Activated CD4-positive, alpha-beta T cell treated with anti-CD3 and anti-CD28 coated beads, Interleukin-10, Interleukin-2, amounts not matched to agents 100 ng/mL and 50 ng/mL, durations not matched to agents 16 hours and 8 hours (primary cell): ENCODE measurements at regions not wholly inside any gene's neighbourhood (a gene's known extent, or its start where the extent isn't known, plus 50 kb on each side); places are given as distances from the start of the nearest gene placed in this dataset.
"Not testable (repeated sequence)": the region's sequence is repeated elsewhere in the genome, so short reads cannot be mapped to it uniquely, and the experiment has no call there.

ENCODE experiments used
- DNase-seq: peaks from one replicate; pipeline ENCODE4 v3.0.0-alpha.2; 2020

- not testable (repeated sequence) for DNase-seq
Observed at GRCh38 chr9:63804205-63804604, 1480.8 kb downstream of the FOXD4L5 start.

GRCh38 chr9:63794081-63794685 is 1490.8 kb downstream of the FOXD4L5 start:
- DNase-seq = not testable (repeated sequence)

DNA sequence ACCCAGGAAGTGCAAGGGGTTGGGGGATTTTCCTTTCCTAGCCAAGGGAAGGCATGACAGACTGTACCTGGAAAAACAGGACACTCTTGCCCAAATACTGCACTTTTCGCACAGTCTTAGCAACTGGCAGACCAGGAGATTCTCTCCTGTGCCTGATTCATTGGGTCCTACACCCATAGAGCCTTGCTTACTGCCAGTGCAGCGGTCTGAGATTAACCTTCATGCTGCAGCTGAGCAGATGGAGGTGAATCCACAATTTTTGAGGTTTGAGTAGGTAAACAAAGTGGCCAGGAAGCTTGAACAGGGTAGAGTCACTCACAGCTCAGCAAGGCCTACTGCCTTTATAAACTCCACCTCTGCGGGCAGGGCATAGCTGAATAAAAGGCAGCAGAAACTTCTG is 1497.6 kb downstream of the FOXD4L5 start:
- not testable (repeated sequence) for DNase-seq

GRCh38 chr9:63785059-63785458 is 1500.0 kb downstream of the FOXD4L5 start:
- not testable (repeated sequence) for DNase-seq

- DNase-seq = not testable (repeated sequence)
Observed at GRCh38 chr9:63784421-63784820, 1500.6 kb downstream of the FOXD4L5 start.

- DNase-seq = not testable (repeated sequence)
Observed at GRCh38 chr9:63781817-63782439, 1503.1 kb downstream of the FOXD4L5 start.

DNA sequence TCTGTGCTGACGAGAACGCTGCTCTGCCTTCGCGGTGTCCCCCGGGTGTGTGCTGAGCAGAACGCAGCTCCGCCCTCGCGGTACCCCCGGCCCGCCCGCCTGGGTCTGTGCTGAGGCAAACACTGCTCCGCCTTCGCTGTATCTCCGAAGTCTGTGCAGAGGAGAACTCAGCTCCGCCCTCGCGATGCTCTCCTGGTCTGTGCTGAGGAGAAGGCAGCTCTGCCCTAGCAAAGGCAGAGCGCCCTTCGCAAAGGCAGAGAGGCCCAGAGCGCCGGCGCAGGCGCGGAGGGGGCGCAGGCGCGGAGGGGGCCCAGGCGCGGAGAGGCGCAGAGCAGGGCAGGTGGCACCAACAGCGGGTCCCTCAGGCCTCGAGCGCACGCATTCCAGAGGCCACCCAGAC is 1503.6 kb downstream of the FOXD4L5 start:
- DNase-seq = peak; percentile 24

DNA sequence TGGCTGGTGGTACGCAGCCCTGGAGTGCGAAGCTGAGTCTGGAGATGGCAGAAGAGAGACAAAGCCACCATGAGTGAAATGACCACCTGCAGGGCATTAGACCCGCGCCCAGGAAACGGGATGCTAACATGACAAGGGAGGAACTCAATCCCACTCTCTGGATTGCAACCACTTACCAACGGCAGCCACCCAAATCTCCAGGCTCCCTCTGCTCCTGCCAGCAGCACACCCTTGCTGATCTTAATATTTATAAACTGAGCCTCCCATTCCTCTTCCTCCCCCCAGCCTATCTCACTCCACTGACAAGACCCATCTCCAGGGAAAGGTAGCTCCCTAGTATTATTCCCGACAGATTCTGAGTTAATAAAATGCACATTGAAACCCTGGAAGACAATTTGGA is 1508.8 kb downstream of the FOXD4L5 start:
- DNase-seq = not testable (repeated sequence)

DNA sequence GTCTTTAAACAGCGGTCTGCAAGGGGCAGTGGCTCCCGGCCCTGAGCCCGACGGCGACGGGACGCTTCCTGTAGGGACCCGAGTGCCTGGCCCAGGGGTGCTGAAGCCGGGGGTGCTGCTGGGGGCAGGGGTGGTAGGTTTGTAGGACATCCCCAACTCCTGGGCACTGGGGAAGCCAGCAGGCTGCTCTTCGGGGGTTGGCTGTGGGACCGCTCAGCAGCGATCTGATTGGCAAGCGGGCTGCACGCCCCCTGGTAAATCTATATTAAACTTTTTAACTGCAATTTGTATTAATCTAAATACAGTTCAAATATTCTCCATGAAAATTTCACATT is 1510.0 kb downstream of the FOXD4L5 start:
- not testable (repeated sequence) for DNase-seq

DNA sequence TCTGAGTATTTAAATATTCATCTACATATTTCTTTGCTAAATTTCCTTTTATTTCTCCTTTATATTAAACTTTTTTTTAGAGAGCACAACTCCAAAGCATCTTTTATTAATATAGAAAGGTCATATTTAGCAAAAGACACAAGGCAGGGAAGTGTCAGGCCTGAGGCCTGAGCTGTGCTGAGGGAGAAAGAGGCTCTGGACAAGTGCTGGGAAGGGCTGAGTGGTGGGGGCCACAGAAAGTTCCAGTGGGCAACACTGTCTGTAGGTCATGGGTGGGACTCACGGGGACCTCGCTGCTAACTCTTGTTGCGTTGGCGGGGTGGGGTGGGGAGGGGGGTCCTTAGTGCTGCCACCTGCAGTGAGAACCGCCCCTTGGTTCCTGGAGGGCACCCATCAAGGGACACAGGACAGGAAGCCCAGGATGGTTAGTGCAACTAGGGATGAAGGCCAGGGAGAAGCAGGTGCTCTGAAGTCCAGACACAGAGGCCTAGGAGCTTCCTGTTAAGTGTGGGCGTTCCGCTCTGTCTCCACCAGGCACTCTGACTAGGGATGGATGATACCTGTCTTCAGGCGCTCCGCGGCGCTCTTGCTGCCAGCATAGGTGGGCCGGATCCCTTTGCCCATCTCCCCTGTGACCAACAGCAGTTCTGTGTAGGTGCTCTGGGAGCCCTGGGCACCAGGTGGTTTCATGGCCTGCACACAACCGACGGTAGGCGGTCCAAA is 1510.5 kb downstream of the FOXD4L5 start:
- DNase-seq = not testable (repeated sequence)

- DNase-seq = not testable (repeated sequence)
Observed at GRCh38 chr9:63762230-63762629, 1522.8 kb downstream of the FOXD4L5 start.

DNA sequence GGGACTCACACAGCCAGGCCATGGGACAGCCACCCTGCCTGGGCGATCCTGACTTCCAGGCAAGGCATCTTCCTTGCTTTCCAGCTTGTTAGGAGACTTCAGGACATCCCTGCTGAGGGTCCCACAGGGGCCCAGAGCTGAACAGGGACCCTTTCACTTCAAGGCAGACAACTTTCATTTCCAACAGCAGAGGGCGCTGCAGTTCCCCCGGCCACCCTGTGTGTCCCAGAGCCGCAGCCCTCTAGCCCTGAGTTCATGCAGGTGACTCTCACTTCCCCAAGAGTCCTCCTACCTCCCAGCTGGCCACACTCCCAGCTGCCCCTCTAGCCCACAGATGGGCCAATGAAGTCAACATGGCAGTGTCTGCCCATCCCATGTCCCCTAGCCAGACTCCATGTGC is 1556.0 kb downstream of the FOXD4L5 start:
- DNase-seq = not testable (repeated sequence)

DNA sequence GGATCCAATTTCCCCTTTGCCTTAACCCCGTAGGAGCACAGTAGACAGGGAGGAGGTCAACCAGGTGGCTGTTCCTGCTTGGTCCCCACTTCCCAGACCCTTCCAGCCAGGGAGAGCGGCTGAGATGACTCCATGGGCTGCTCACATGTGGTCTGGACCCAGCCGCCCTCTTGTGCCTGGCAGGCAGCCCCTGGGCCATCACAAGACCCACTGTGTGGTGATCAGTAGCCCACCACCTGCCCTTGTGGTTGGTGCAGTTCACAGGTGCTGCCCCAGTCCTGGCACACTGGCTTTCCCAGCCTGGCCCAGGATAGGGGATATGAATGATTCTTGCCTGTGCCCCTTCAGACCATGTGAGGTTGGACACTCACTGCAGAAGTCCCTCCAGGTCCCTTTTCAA is 1556.7 kb downstream of the FOXD4L5 start:
- DNase-seq = no peak

- DNase-seq = not testable (repeated sequence)
Observed at GRCh38 chr9:63708285-63708684, 1576.7 kb downstream of the FOXD4L5 start.

DNA sequence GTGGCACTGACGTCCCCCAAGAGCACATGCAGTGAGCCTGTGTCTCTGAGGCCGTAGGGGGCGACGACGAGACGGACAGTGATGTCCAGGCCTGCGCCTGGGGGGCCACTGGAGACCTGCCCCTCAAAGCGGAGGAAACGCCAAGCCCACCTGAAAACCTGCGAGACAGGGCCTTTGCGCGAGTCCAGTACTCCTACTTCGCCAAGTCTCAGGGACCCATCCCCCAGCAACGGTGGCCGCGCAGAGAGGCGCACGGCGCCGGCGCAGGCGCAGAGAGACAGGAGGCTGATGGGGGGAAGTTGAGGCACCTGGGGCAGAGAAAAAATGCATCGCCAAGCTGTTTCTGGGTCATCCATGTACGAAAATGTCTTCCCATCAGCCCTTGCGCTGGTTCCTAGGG is 1580.6 kb downstream of the FOXD4L5 start:
- not testable (repeated sequence) for DNase-seq

DNA sequence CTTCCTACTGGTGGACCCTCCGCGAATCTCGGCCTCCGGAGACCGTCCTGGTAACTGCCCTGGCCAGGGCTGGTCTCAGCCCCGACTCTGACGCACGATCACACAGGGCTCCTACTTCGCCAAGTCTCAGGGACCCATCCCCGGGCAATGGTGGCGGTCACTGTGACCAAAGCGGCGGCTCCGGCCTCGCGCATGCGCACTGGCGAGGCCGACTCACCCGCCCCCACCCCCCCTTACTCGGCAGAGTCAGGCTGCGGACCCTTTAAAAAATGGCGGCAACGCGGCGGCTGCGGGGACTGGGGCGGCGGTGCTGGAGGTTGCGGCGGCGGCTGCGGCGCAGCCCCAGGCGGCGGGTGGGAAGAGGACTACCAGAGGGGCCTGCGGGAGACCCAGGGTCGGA is 1581.3 kb downstream of the FOXD4L5 start:
- DNase-seq = not testable (repeated sequence)

GRCh38 chr9:63703138-63703665 is 1581.8 kb downstream of the FOXD4L5 start:
- not testable (repeated sequence) for DNase-seq
